HEK293 (cell line): ENCODE measurements at regions not wholly inside any gene's neighbourhood (a gene's known extent, or its start where the extent isn't known, plus 50 kb on each side); places are given as distances from the start of the nearest gene placed in this dataset.
"Not testable (repeated sequence)": the region's sequence is repeated elsewhere in the genome, so short reads cannot be mapped to it uniquely, and the experiment has no call there.

Experiments
- CTCF ChIA-PET: fragments of 350-600 bp; formaldehyde crosslinking; extraction: SDS; loops from one replicate; lab custom pipeline; 2021; ENCODE audit warnings: antibody characterized with exemption; lab: Yijun Ruan, JAX
- POLR2A ChIA-PET: fragments of 300-600 bp; formaldehyde crosslinking; extraction: SDS; loops from one replicate; lab custom pipeline; 2020; ENCODE audit warnings: antibody characterized with exemption, inconsistent platforms; lab: Yijun Ruan, JAX
- H3K27ac ChIP-seq: fragments of 200-500 bp; sonication (Bioruptor generic); 2 replicates; pipeline ENCODE4 v1.5.1; 2014; ENCODE audit warnings: low read depth, low read length, control low read depth, inconsistent platforms; ENCODE audit errors: extremely low read depth
- H3K36me3 ChIP-seq, 2 experiments: fragments of 200-500 bp in 1 of 2; sonication (Bioruptor generic) in 1 of 2; 1 replicate in 1 of 2; 2 replicates in 1 of 2; pipeline ENCODE4 v1.5.1; 2014 to 2017; ENCODE audit warnings: inconsistent platforms in 2 of 2, low read length in 2 of 2; ENCODE audit not compliant: control insufficient read depth in 2 of 2, insufficient read depth in 1 of 2
- H3K4me1 ChIP-seq: fragments of 200-500 bp; sonication (Bioruptor generic); 2 replicates; pipeline ENCODE4 v1.5.1; 2014; ENCODE audit warnings: mild to moderate bottlenecking, low read length, inconsistent platforms; ENCODE audit not compliant: control insufficient read depth, insufficient read depth
- H3K4me3 ChIP-seq: 2 replicates; pipeline ENCODE4 v1.5.1; 2011; ENCODE audit warnings: low read depth, mild to moderate bottlenecking, control low read depth, low read length, moderate library complexity
- H3K9me3 ChIP-seq: fragments of 200-500 bp; sonication (Bioruptor generic); 2 replicates; pipeline ENCODE4 v1.5.1; 2014; ENCODE audit warnings: low read depth, low read length, inconsistent platforms; ENCODE audit not compliant: control insufficient read depth, insufficient read depth
- FEZF1 ChIP-seq: fragments of 450-650 bp; formaldehyde crosslinking; IDR thresholded peaks from 2 replicates; pipeline ENCODE4 v1.5.1; 2016; ENCODE audit warnings: missing biosample characterization, missing genetic modification characterization
- KLF17 ChIP-seq: fragments of 450-650 bp; formaldehyde crosslinking; IDR thresholded peaks from 2 replicates; pipeline ENCODE4 v1.5.1; 2016; ENCODE audit warnings: missing biosample characterization, missing genetic modification characterization
- MYNN ChIP-seq: fragments of 450-650 bp; formaldehyde crosslinking; IDR thresholded peaks from 2 replicates; pipeline ENCODE4 v1.5.1; 2016; ENCODE audit warnings: missing biosample characterization, missing genetic modification characterization, borderline replicate concordance
- OVOL3 ChIP-seq: fragments of 450-650 bp; formaldehyde crosslinking; IDR thresholded peaks from 2 replicates; pipeline ENCODE4 v1.5.1; 2016; ENCODE audit warnings: missing biosample characterization, missing genetic modification characterization
- PRDM1 ChIP-seq: fragments of 450-650 bp; formaldehyde crosslinking; IDR thresholded peaks from 2 replicates; pipeline ENCODE4; 2016; ENCODE audit warnings: missing biosample characterization, missing genetic modification characterization
- SP2 ChIP-seq: fragments of 450-650 bp; formaldehyde crosslinking; IDR thresholded peaks from 2 replicates; pipeline ENCODE4 v1.5.1; 2016; ENCODE audit warnings: missing biosample characterization, missing genetic modification characterization
- TCF7L2 ChIP-seq: IDR thresholded peaks from 2 replicates; pipeline ENCODE4 v1.6.1; 2011; ENCODE audit warnings: low read depth, mild to moderate bottlenecking, inconsistent platforms, low read length, moderate library complexity, borderline replicate concordance
- WT1 ChIP-seq: fragments of 450-650 bp; formaldehyde crosslinking; IDR thresholded peaks from 2 replicates; pipeline ENCODE4 v1.5.1; 2016; ENCODE audit warnings: missing biosample characterization, missing genetic modification characterization
- ZBTB11 ChIP-seq: fragments of 450-650 bp; formaldehyde crosslinking; conservative IDR thresholded peaks from 2 replicates; pipeline ENCODE4 v1.5.1; 2016; ENCODE audit warnings: low read depth, missing biosample characterization, missing genetic modification characterization
- ZFHX2 ChIP-seq: fragments of 450-650 bp; formaldehyde crosslinking; conservative IDR thresholded peaks from 2 replicates; pipeline ENCODE4 v1.5.1; 2016; ENCODE audit warnings: missing biosample characterization, missing genetic modification characterization
- ZFP69B ChIP-seq: fragments of 450-650 bp; formaldehyde crosslinking; IDR thresholded peaks from 2 replicates; pipeline ENCODE4 v1.5.1; 2016; ENCODE audit warnings: missing biosample characterization, missing genetic modification characterization
- ZNF184 ChIP-seq: fragments of 450-650 bp; IDR thresholded peaks from 2 replicates; pipeline ENCODE4 v1.5.1; 2018; ENCODE audit warnings: missing biosample characterization, mild to moderate bottlenecking, missing genetic modification characterization
- ZNF274 ChIP-seq, 2 experiments: fragments of 200-500 bp in 1 of 2; fragments of 450-650 bp in 1 of 2; sonication (Bioruptor generic) in 1 of 2; formaldehyde crosslinking in 1 of 2; IDR thresholded peaks; 2 replicates each; pipeline versions ENCODE4 v1.5.1 to v1.6.1; 2014 to 2016; ENCODE audit warnings: borderline replicate concordance in 1 of 2, inconsistent platforms in 1 of 2, low read length in 1 of 2, missing biosample characterization in 1 of 2, missing genetic modification characterization in 1 of 2
- ZNF426 ChIP-seq: fragments of 450-650 bp; formaldehyde crosslinking; IDR thresholded peaks from 2 replicates; pipeline ENCODE4 v1.5.1; 2017; ENCODE audit warnings: missing biosample characterization, missing genetic modification characterization, mild to moderate bottlenecking, inconsistent platforms, moderate library complexity
- ZNF510 ChIP-seq: fragments of 450-650 bp; formaldehyde crosslinking; IDR thresholded peaks from 2 replicates; pipeline ENCODE4 v1.5.1; 2018; ENCODE audit warnings: mild to moderate bottlenecking, missing genetic modification characterization, missing biosample characterization; ENCODE audit not compliant: insufficient replicate concordance
- ZNF530 ChIP-seq: fragments of 450-650 bp; formaldehyde crosslinking; IDR thresholded peaks from 2 replicates; pipeline ENCODE4 v1.5.1; 2016; ENCODE audit warnings: low read depth, missing biosample characterization, missing genetic modification characterization

- not testable (repeated sequence) for H3K9me3 ChIP-seq
- peak; percentile 28; the same call in 1 of the 2 replicates for TF ChIP-seq WT1 (tag by site-specific recombination)
- TF ChIP-seq, all 188 proteins: peak for 1; not testable (repeated sequence) for 187
- CTCF ChIA-PET, H3K4me3 ChIP-seq, H3K27ac ChIP-seq, POLR2A ChIA-PET, H3K36me3 ChIP-seq, H3K4me1 ChIP-seq: not testable (repeated sequence)
Observed at GRCh38 chr2:95713470-95714177, 121.8 kb downstream of the TRIM43 start.

- H3K4me1 ChIP-seq, H3K27ac ChIP-seq, H3K36me3 ChIP-seq, POLR2A ChIA-PET, H3K9me3 ChIP-seq, CTCF ChIA-PET, H3K4me3 ChIP-seq: not testable (repeated sequence)
Observed at GRCh38 chr2:95714398-95714797, 122.6 kb downstream of the TRIM43 start.

GRCh38 chr2:95719473-95720060 lies 127.8 kb downstream of the TRIM43 start:
- ChIA-PET CTCF (interaction anchor here (1.3 kb wide), 1 partner anchor 374 kb away, joined by 3 read pairs; no protein-coding TSS in a partner anchor), POLR2A (no interaction called here)
- Histone ChIP-seq H3K36me3 (no peaks in the 10 kb centered on the region), H3K4me3 (no peak overlapping the region)
- no peak for TF ChIP-seq MYNN
- no peak for TF ChIP-seq ZFHX2
- TF ChIP-seq KLF17: no peak
- TF ChIP-seq ZNF426: no peak
- TF ChIP-seq ZBTB11: no peak
- no peak for TF ChIP-seq ZNF184 (tag by site-specific recombination)
- no peak for TF ChIP-seq ZFP69B (tag by site-specific recombination)
- no peak for TF ChIP-seq ZNF510 (tag by site-specific recombination)
- TF ChIP-seq ZNF274 (IDR thresholded peaks at IDR 0.05; ENCODE audit: low read length): no peak
- TF ChIP-seq ZNF274 (tag by site-specific recombination; IDR thresholded peaks at IDR 0.05; ENCODE audit: borderline replicate concordance): no peak
- TF ChIP-seq FEZF1: no peak
- no peak for TF ChIP-seq PRDM1
- TF ChIP-seq, all 188 proteins: peak for 0
- H3K4me1 ChIP-seq: no peaks in the 10 kb centered on the region
- no peak overlapping the region for H3K27ac ChIP-seq
- H3K9me3 ChIP-seq: no peaks in the 10 kb centered on the region

GRCh38 chr2:95721726-95722125 lies 129.9 kb downstream of the TRIM43 start:
- Histone ChIP-seq H3K4me3 (no peak overlapping the region), H3K9me3 (no peaks in the 10 kb centered on the region), H3K27ac (no peak overlapping the region), H3K36me3 (no peaks in the 10 kb centered on the region), H3K4me1 (no peaks in the 10 kb centered on the region)
- POLR2A ChIA-PET: no interaction called here
- no peak for TF ChIP-seq TCF7L2
- TF ChIP-seq OVOL3 (tag by site-specific recombination): no peak
- TF ChIP-seq ZNF530: no peak
- TF ChIP-seq SP2 (tag by site-specific recombination): no peak
- CTCF ChIA-PET: no interaction called here
